GM19468 (cell line): ENCODE measurements at regions not wholly inside any gene's neighbourhood (a gene's known extent, or its start where the extent isn't known, plus 50 kb on each side); places are given as distances from the start of the nearest gene placed in this dataset.
"Not testable (repeated sequence)": the region's sequence is repeated elsewhere in the genome, so short reads cannot be mapped to it uniquely, and the experiment has no call there.

Source experiments
- ATAC-seq: cut with Tn5 transposase; IDR thresholded peaks from one replicate; pipeline ENCODE4 v1.9.1; 2021; ENCODE audit warnings: mild to moderate bottlenecking, moderate library complexity, moderate number of reproducible peaks; ENCODE audit not compliant: unreplicated experiment; ENCODE audit errors: extremely low read depth

DNA sequence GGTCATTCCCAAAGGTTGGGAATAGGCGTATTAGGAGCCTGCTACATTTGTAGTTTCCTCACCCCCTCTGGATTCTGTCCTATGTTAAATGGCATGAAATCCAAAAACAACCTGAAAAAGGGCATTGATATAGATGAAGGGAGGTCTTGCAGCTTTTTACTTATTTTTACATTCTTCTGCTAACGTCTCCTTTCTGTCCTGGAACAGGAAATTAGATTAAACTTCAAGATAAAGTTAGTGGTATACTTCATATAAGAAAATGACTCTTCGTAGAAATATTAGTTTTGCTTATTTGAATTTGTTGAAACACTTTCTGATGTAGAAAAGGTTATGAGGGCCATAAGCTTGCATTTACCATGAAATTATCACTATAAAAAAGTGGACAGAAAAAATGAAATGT lies 694.5 kb downstream of the ADCYAP1 start:
- no peak for ATAC-seq

DNA sequence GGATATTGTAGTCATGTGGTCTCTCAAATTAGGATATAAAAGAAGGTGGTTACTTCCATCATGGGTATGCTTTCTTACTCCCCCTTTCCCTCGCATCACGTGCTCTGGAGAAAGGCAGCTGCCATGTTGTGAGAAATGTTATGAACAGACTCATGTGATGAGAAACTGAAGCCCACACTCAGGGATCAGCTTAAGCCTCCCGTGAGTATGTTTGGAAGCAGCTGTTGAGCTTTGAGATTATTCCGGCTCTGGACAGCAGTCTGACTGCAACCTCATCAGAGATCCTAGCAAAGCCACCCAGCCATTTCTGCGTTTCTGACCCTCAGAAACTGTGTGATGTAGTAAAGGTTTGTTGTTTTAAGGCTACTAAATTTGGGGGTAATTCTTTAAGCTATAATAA lies 700.1 kb downstream of the ADCYAP1 start:
- no peak for ATAC-seq

- no peak for ATAC-seq
Observed at GRCh38 chr18:1618364-1618763, 713.7 kb downstream of the ADCYAP1 start.

DNA sequence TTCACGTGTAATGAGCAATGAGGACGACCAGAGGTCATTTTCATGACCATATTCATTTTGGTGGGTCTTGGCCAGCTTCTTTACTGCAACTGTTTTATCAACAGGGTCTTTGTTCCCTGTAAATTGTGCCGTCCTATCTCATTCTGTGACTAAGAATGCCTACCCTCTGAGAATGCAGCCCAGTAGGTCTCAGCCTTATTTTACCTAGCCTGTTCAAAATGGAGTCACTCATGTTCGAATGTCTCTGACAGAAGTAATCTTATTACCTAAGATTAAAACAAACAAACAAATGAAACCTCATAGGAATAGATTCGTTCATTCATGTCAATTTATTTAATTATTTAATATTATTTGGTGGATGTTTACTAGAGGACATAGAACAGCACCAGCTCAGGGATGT lies 714.8 kb downstream of the ADCYAP1 start:
- no peak for ATAC-seq

DNA sequence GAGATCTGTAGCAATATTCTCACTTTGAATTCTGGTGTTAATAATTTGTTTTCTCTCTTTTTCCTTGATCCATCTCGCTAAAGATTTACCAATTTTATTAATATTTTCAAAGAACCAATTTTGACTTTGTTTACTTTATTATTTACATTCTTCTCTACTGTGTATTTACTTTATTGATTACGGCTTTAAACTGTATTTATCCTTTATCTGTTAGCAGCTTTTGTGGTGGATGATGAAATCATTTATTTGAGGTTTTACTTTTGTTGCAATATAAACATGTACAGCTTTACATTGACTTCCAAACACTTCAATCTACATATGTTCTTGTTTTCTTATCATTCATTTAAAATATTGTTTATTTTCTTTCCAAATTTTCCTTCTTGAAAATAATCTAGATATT lies 719.9 kb downstream of the ADCYAP1 start:
- ATAC-seq: no peak

DNA sequence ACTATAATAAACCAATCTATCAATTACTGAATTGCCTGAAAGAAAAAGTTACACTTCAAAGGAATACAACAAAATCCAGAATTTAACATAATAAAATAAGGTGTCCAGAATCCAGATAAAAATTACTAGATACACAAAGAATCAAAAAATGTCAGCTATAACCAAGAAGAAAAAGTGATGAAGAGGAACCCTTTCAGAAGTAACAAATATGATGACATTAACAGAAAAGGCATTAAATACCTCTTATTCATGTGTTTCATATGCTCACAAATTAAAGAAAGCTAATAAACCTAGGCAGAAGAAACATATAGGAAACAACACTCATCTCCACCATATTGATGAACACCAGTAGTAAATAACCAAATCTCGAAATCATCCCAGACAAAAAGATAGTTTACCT lies 722.8 kb downstream of the ADCYAP1 start:
- no peak for ATAC-seq

DNA sequence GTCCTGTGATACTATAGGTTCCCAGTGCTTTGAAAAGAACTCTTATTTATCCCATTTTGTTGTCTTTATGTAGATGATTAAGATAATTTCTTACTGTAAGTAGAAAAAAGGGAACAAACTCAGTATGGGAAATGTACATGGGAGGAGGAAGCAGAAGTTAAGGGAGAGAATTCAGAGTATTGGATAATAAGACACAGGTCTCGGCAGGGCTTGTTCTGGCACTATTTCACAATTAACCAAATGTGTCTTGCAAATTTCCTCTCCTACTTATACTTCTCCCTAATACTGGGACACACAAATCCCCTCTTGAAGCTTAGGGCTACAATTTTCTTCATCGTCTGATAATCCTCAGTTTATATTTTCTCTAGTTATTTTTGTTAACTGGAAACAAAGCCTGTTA lies 744.0 kb downstream of the ADCYAP1 start:
- ATAC-seq: no peak

DNA sequence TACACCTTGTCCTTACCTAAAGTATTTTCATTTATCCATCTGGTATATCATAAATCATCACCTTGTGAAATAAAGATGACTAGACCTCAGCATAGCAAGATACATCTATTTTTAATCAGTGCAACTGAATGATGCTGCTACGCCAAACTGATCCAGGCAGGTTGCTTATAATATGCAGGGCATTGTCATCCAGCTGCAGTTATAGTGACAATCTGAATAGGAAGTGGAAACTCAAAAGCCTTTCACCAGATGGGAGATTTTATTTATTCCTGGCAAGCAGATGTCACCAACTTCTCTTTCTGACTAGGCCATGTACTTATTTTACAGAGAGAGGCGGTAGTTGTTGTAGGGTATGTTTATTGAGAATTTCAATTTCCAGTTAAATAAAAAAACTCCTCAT lies 747.3 kb downstream of the ADCYAP1 start:
- ATAC-seq: no peak

DNA sequence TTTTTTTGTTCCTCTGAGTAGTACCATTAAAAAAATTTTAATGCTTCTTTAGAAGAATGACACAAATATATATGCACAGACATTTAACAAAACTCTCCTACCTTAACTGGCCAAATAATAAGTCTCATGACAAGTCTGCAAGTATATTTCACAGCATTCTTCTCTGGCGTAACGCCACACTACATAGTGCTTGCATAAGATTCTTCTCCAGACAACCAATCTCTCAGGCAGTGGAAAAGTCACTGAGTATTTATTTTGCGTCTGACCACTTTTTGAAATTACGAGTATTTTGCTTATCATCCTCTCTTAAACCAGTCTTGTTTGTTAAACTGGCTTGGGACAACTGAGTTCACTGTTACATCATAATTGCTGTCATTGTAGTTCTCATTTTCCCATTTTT lies 749.2 kb downstream of the ADCYAP1 start:
- no peak for ATAC-seq

- no peak for ATAC-seq
Observed at GRCh38 chr18:1657876-1658275, 753.2 kb downstream of the ADCYAP1 start.

DNA sequence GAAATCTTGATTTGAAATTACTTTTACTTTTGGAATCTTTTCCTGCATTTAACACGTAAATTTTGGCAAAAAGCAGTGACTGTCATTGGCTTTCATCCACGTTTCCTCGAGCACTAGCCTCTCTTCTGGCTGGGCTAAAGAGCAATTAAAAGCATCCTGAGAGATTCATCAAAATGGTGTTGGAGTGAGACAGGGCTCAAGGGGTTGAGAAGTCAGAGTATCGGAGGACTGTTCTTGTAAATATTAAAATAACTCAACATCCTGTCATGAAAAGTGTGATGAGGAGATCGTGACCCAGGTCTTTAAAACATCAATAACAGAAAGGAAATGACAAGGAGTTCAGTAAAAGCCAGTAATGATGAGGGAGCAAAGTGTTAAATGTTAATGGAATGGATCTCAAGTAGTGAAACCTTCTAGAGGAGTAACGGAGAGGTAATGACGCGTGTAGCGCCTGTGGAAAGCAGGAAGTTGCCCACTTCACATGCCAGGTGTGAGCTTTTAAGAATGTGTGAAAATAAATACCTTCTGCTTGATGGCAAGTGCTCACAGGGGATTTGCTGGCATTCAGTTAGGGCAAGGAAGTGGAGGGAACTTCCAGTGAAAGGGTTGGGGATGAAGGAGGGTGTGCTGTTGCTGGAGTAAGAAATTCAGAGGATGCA lies 754.4 kb downstream of the ADCYAP1 start:
- ATAC-seq: no peak

DNA sequence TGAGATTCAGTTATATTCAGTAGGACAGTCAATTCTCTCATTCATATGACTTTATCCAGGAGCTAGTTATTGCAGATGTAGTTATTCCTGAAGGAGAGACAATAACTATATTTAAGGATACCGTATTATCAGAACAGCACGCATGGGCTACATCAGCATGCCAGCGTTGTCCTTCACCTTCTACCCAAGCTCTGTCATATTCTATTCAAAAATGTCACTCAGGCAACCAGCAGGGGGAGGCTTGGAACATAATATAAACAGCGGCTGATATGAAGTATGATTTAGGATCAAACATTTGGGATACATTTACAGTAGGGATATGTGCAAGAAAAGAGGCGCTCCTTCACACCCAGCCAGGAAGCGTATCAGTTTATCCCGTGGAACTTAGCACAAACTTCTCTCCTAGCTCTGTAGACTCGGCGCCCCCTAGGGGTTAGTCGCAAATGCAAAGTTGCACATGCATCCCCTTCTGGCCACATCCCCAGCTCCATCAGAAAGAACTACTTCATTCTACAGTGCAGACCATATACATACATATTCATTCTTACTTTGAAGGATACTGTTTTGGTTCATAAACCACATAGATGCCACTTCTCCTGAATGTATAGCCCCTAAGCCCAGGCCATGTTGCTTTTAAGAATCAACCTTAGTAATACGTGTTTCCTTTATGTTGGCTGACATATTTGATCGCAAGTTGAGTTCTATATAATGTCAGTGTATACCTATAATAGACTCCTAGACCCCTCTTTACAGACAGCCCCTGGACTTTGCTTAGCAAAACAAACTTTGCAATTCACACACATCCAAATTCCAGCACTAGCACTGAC lies 759.4 kb downstream of the ADCYAP1 start:
- peak; percentile 36 for ATAC-seq

DNA sequence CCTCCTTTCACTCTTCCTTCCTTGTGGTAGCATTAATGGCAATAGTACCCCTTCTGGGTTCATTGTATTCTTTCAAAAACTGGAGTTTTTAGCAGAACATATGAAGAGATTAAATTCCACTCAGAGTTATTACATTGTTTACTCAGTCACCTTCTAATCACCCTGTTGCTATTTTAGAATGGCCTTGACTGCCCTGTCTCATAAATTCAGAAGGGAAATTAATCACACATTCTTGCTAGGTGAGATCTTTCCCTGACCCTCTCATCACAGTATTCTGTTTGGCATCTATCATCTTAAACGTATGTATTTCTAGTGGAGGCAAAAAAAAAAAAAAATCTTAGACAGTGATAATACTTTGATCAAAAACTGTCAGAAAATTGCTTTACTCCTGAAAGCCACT lies 760.4 kb downstream of the ADCYAP1 start:
- no peak for ATAC-seq

- ATAC-seq: no peak
Observed at GRCh38 chr18:1668279-1668678, 763.6 kb downstream of the ADCYAP1 start.

- not testable (repeated sequence) for ATAC-seq
Observed at GRCh38 chr18:1671710-1672109, 767.0 kb downstream of the ADCYAP1 start.

GRCh38 chr18:1676387-1676786 lies 771.7 kb downstream of the ADCYAP1 start:
- no peak for ATAC-seq

DNA sequence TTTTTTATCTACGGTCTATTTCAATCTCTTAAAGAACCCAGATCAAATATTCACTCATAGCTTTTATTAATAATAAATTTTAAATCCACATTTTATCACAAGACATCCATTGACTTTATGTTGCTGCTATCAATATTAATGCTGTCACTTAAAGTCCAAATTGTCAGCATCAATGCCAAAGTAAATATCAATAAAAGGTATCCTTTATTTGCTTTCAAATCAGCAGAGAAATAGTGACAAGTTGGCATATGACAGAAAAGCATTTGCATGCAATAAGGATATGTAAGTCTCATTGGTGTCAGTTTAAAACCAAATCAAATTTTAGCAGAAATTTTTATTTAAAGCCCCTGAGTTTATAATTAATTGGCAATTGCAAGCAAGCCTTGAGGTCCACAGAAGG lies 775.4 kb downstream of the ADCYAP1 start:
- ATAC-seq: no peak

- ATAC-seq: no peak
Observed at GRCh38 chr18:1691863-1692262, 787.2 kb downstream of the ADCYAP1 start.

DNA sequence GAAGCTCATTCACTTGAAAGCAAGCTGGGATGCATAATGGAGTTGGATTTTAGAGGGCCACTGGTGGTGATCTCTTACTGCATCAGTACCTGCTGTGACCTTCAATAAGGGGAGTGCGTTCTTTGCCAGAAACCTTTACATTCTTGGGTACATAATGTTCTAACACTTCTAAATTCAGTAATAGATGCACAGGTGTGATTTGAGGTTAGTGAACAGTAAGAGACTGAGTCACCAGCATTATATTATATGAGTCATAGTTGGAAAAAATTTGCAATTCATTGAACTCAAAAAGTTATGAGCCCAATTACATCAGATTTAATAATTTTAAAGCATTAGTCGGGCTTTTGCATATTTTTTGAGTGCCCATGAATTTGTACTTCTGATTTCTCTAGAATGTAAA lies 803.3 kb downstream of the ADCYAP1 start:
- ATAC-seq: no peak

- ATAC-seq: no peak
Observed at GRCh38 chr18:1710114-1710513, 805.4 kb downstream of the ADCYAP1 start.

DNA sequence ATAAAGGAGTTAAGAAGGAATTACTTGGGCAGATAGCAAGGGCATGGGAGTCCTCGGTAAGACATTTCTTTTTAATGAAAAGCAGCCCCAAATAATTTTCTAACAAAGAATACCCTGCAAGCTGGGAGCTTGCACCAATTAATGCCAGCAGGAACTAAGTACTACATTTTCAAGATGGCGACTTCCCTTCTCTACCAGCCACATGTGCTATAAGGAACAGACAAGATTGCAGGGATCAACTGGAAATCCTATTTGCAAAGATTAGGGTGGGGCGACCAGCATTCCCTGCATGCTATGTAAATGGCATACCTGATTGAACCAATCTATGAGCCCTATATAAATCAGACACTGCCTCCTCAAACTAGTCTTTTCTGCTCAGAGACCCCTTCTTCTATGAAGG lies 827.5 kb downstream of the ADCYAP1 start:
- ATAC-seq: no peak

DNA sequence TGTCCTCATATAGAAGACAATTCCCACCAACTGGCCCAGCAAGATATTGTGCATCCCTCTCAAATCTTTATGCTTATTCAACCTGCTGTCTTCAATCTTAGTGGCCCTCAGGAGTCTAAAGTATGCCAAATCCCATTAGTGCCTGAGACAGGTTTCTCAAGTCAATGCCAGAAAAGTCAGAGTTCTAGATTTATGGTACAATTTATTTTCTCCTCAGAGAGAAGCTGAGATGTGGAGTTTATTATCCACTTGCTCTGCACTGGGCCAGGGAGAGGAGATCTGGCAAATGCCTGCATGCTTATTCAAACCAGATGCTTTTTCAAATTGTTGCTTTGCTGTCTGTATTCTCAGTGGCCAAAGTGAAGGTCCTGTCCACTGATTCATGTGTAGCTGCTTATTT lies 825.2 kb downstream of the METTL4 start:
- no peak for ATAC-seq
